Mesothelial cell of epicardium (in vitro differentiated cells): ENCODE measurements at regions not wholly inside any gene's neighbourhood (a gene's known extent, or its start where the extent isn't known, plus 50 kb on each side); places are given as distances from the start of the nearest gene placed in this dataset.

Experiments used
- DNase-seq, 2 experiments: peaks; one replicate each; pipeline ENCODE4 v3.0.0; 2021; ENCODE audit warnings: low spot score in 2 of 2; ENCODE audit not compliant: unreplicated experiment in 2 of 2
- H3K27ac Mint-ChIP-seq: 2 replicates; pipeline ENCODE4 v1.8.0; 2021; ENCODE audit warnings: mixed read lengths
- H3K27me3 Mint-ChIP-seq: 2 replicates; pipeline ENCODE4 v1.8.0; 2021; ENCODE audit warnings: low read depth, mixed read lengths
- H3K36me3 Mint-ChIP-seq: 2 replicates; pipeline ENCODE4 v1.8.0; 2021; ENCODE audit warnings: mixed read lengths
- H3K4me1 Mint-ChIP-seq: 2 replicates; pipeline ENCODE4 v1.8.0; 2021; ENCODE audit warnings: mixed read lengths
- H3K4me3 Mint-ChIP-seq: 2 replicates; pipeline ENCODE4 v1.8.0; 2021; ENCODE audit warnings: mild to moderate bottlenecking, moderate library complexity, mixed read lengths
- H3K9me3 Mint-ChIP-seq: 2 replicates; pipeline ENCODE4 v1.8.0; 2021; ENCODE audit warnings: mixed read lengths
- TF ChIP-seq, protein P1 (sequence below): fragments of 200-600 bp; sonication (generic); IDR thresholded peaks from one replicate; pipeline ENCODE4 v1.5.0; 2021; ENCODE audit warnings: antibody characterized with exemption; ENCODE audit not compliant: unreplicated experiment

- H3K9me3 Mint-ChIP-seq = peaks cover 8% of the 10 kb centered on the region
- no peak for DNase-seq
- H3K27me3 Mint-ChIP-seq = no peaks in the 10 kb centered on the region
- H3K27ac Mint-ChIP-seq = no peak overlapping the region
- no peaks in the 10 kb centered on the region for H3K4me1 Mint-ChIP-seq
- no peaks in the 10 kb centered on the region for H3K36me3 Mint-ChIP-seq
- TF ChIP-seq, protein P1, sequence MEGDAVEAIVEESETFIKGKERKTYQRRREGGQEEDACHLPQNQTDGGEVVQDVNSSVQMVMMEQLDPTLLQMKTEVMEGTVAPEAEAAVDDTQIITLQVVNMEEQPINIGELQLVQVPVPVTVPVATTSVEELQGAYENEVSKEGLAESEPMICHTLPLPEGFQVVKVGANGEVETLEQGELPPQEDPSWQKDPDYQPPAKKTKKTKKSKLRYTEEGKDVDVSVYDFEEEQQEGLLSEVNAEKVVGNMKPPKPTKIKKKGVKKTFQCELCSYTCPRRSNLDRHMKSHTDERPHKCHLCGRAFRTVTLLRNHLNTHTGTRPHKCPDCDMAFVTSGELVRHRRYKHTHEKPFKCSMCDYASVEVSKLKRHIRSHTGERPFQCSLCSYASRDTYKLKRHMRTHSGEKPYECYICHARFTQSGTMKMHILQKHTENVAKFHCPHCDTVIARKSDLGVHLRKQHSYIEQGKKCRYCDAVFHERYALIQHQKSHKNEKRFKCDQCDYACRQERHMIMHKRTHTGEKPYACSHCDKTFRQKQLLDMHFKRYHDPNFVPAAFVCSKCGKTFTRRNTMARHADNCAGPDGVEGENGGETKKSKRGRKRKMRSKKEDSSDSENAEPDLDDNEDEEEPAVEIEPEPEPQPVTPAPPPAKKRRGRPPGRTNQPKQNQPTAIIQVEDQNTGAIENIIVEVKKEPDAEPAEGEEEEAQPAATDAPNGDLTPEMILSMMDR = no peak
- H3K4me3 Mint-ChIP-seq = no peak overlapping the region
Observed at GRCh38 chr6:97653517-97653916, 370.5 kb upstream of the MMS22L start.

DNA sequence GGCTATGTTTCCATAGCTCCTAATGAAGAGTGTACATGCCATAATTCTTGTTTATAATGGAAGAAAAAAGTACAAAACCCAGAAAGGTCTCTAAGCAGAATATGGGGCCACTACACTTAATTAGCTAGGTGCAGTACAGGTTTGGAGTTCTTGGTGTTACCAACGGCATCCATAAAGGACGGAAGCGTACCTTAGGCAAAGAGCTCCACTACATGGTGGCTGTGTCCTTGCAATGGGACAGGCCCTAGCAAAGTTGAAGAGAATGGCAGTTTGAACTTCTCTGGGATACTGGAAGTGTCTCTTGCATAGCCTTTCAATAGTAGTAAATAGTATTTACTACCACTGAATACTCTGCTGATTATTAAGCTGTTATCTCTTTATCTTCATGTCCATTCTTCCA, 371.7 kb upstream of the MMS22L start:
- peaks cover 4% of the 10 kb centered on the region for H3K9me3 Mint-ChIP-seq
- TF ChIP-seq, protein P1 = no peak
- DNase-seq = no peak
- no peaks in the 10 kb centered on the region for H3K4me1 Mint-ChIP-seq
- no peaks in the 10 kb centered on the region for H3K36me3 Mint-ChIP-seq
- H3K4me3 Mint-ChIP-seq = no peak overlapping the region
- H3K27me3 Mint-ChIP-seq = no peaks in the 10 kb centered on the region
- H3K27ac Mint-ChIP-seq = no peak overlapping the region

- Mint-ChIP-seq H3K4me3 (no peak overlapping the region), H3K36me3 (no peaks in the 10 kb centered on the region), H3K4me1 (no peaks in the 10 kb centered on the region), H3K27ac (no peak overlapping the region), H3K9me3 (no peaks in the 10 kb centered on the region), H3K27me3 (no peaks in the 10 kb centered on the region)
- TF ChIP-seq, protein P1 = no peak
- DNase-seq = no peak
Observed at GRCh38 chr6:97656236-97656635, 373.2 kb upstream of the MMS22L start.

DNA sequence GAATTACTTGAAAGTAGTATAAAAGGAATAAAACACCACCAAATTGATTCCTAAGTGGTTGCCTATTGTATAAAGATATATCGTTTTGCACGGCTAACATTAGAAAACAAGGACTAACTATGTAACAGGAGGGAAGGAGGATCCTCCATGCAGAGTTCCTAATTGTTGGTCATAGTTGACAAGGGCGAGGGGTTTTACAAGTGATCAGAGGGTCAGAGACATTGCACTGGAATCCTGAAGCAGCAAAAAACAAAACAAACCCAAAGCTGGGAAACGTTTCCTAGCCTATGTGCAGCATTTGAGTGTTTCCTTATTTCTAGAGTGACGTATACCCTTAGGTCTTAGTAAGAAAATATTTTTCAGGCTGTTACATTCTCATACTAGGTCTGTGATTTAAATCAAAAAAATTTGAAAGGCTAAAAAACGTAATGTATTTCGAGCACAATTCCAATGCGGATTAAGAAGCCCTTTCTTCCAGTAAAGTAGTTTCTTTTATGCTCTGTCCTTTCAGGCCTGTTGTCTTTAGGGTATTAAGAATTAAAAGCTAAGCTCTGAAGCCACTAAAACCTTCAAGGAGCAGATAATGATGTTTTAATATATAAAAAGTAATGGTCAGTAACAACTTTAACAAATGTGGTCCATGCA, 373.8 kb upstream of the MMS22L start:
- Mint-ChIP-seq H3K27me3 (no peaks in the 10 kb centered on the region), H3K9me3 (no peaks in the 10 kb centered on the region), H3K4me3 (no peak overlapping the region)

GRCh38 chr6:97658090-97658489, 375.1 kb upstream of the MMS22L start:
- DNase-seq = no peak
- Mint-ChIP-seq H3K36me3 (no peaks in the 10 kb centered on the region), H3K9me3 (no peaks in the 10 kb centered on the region), H3K27me3 (no peaks in the 10 kb centered on the region), H3K27ac (no peak overlapping the region), H3K4me3 (no peak overlapping the region), H3K4me1 (peaks cover under 1% of the 10 kb centered on the region)
- TF ChIP-seq, protein P1 = no peak

More for the DNA sequence above, 373.8 kb upstream of the MMS22L start:
- Mint-ChIP-seq H3K27ac (no peak overlapping the region), H3K4me1 (no peaks in the 10 kb centered on the region), H3K36me3 (no peaks in the 10 kb centered on the region)
- TF ChIP-seq, protein P1 = no peak
- DNase-seq = no peak

GRCh38 chr6:97663252-97663651, 380.2 kb upstream of the MMS22L start:
- TF ChIP-seq, protein P1 = no peak
- no peak overlapping the region for H3K4me3 Mint-ChIP-seq
- peaks cover 1% of the 10 kb centered on the region for H3K4me1 Mint-ChIP-seq
- H3K36me3 Mint-ChIP-seq = no peaks in the 10 kb centered on the region
- no peaks in the 10 kb centered on the region for H3K9me3 Mint-ChIP-seq
- no peaks in the 10 kb centered on the region for H3K27me3 Mint-ChIP-seq
- H3K27ac Mint-ChIP-seq = no peak overlapping the region
- DNase-seq = no peak
